Ectodermal cell (in vitro differentiated cells): ENCODE measurements at regions not wholly inside any gene's neighbourhood (a gene's known extent, or its start where the extent isn't known, plus 50 kb on each side); places are given as distances from the start of the nearest gene placed in this dataset.

ENCODE experiments used
- H3K27ac ChIP-seq: 2 replicates; pipeline ENCODE4 v1.7.0; 2013; ENCODE audit warnings: mild to moderate bottlenecking, low read depth, low read length; ENCODE audit not compliant: insufficient read depth, poor library complexity, severe bottlenecking
- H3K27me3 ChIP-seq: 2 replicates; pipeline ENCODE4 v1.7.0; 2013; ENCODE audit warnings: mild to moderate bottlenecking, low read length; ENCODE audit not compliant: insufficient read depth, control insufficient read depth, poor library complexity, severe bottlenecking
- H3K36me3 ChIP-seq: one replicate; pipeline ENCODE4 v1.7.0; 2013; ENCODE audit warnings: low read length; ENCODE audit not compliant: control insufficient read depth, insufficient read depth
- H3K4me1 ChIP-seq: one replicate; pipeline ENCODE4 v1.7.0; 2013; ENCODE audit warnings: low read length; ENCODE audit not compliant: control insufficient read depth, insufficient read depth
- H3K4me3 ChIP-seq: 2 replicates; pipeline ENCODE4 v1.7.0; 2013; ENCODE audit warnings: low read depth, low read length, control low read depth; ENCODE audit not compliant: insufficient read depth
- H3K9me3 ChIP-seq: 2 replicates; pipeline ENCODE4 v1.7.0; 2013; ENCODE audit warnings: mild to moderate bottlenecking, low read length, moderate library complexity; ENCODE audit not compliant: control insufficient read depth
- WGBS, 2 experiments: methylation state at CpG; one replicate each; pipeline ENCODE4 v1.1.7; 2013; ENCODE audit warnings: missing lambda C conversion rate in 2 of 2; 5-methylcytosine and 5-hydroxymethylcytosine counted together

DNA sequence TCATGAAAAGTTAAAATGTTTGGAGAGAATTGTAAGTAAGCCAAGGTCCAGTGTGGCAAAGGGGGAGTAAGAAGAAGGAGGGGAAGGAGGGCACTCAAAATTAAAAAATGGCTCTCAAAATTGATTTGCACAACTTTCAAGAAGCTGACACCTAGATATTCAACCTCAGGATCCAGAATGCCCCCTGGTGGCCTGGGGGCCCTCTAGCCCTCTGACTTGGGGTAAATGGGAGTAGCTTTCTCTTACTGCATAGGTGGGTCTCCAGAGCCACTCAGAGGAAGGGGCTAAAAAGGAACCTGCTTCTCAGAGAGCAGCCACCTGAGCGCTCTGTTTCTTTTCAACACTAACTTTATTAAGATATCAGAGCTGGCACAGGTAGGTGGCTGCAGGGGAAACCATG, 968.5 kb downstream of the BCL11A start:
- Histone ChIP-seq H3K9me3 (no peaks in the 10 kb centered on the region), H3K27me3 (no peaks in the 10 kb centered on the region), H3K4me3 (no peak overlapping the region), H3K4me1 (no peaks in the 10 kb centered on the region), H3K27ac (no peak overlapping the region), H3K36me3 (no peaks in the 10 kb centered on the region)
- WGBS, 2 experiments, result 40 to 83% methylated on average over 1 of the region's 1 CpG

DNA sequence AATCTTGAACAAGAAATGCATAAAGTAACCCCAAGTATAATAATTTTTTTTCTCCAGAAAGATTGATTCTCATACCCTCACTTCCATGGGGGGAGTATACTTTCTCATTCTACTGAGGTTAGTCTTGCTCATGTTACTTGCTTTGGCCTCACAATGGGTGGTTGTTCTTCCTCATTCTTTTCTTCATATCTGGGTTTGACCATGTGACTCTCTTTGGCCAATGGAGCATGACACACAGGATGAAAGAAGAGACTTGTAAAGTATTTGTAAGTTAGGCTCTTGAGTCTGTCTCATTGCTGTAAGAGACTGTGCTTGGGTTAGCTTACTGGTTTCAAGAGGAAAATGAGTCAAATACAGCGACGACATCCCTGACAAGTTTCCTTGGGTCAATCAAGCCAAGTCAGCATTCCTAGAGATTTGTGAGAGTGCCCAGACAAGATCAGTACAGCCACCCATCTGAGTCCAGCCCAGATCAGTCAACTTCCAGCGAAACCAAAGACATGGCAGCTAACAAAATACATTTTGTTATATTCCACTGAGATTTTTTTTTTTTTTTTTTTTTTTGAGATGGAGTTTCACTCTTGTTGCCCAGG, 970.2 kb downstream of the BCL11A start:
- Histone ChIP-seq H3K4me1 (no peaks in the 10 kb centered on the region), H3K4me3 (no peak overlapping the region), H3K9me3 (no peaks in the 10 kb centered on the region), H3K27me3 (no peaks in the 10 kb centered on the region), H3K27ac (no peak overlapping the region), H3K36me3 (no peaks in the 10 kb centered on the region)
- WGBS, 2 experiments, result 93 to 95% methylated on average over 2 to 3 of the region's 3 CpGs

DNA sequence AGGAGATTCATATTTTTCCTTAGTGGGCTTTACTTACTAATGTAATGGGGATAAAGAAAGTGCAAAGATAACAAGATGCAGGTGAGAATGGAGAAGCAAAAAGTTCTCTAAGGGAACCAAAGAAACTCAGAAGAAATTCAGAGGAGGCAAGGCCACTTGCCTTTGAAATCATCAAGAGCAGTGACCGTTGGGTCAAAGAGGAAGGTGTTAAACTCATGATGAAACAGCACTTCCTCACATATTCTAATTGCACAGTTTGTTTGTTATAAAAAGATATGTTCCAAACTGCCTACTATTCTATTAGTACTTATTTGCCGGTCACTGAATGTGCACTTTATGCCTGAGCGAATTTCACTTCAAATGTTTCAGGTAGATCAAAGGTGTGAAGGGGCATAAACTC, 975.1 kb downstream of the BCL11A start:
- WGBS, 2 experiments, result 88 to 98% methylated on average over 3 of the region's 3 CpGs
- no peaks in the 10 kb centered on the region for H3K4me1 ChIP-seq
- no peak overlapping the region for H3K4me3 ChIP-seq
- no peaks in the 10 kb centered on the region for H3K27me3 ChIP-seq
- no peaks in the 10 kb centered on the region for H3K36me3 ChIP-seq
- no peak overlapping the region for H3K27ac ChIP-seq
- H3K9me3 ChIP-seq, result no peaks in the 10 kb centered on the region

DNA sequence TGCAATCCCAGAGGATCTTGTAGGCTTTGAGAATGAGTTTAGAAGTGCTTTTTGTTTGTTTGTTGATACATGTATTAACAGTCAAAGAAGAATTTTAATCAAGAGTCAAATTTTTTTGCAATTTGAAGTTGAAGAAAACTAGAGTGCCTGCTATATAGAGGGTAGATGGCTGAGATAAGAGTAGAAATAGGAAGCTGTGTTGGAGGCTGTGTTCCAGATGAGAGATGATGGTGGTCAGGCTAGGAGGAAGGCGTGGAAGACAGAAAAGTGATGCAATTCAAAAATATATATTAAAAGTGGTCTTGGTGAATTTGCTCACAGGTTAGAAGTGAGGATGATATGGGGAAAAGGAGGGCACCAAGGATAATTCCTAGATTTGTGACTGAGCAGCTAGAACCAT, 978.3 kb downstream of the BCL11A start:
- H3K27me3 ChIP-seq, result no peaks in the 10 kb centered on the region
- no peak overlapping the region for H3K4me3 ChIP-seq
- H3K36me3 ChIP-seq, result no peaks in the 10 kb centered on the region
- no peak overlapping the region for H3K27ac ChIP-seq
- H3K9me3 ChIP-seq, result no peaks in the 10 kb centered on the region
- WGBS, 2 experiments, result 90 to 97% methylated on average over 1 of the region's 1 CpG
- no peaks in the 10 kb centered on the region for H3K4me1 ChIP-seq

DNA sequence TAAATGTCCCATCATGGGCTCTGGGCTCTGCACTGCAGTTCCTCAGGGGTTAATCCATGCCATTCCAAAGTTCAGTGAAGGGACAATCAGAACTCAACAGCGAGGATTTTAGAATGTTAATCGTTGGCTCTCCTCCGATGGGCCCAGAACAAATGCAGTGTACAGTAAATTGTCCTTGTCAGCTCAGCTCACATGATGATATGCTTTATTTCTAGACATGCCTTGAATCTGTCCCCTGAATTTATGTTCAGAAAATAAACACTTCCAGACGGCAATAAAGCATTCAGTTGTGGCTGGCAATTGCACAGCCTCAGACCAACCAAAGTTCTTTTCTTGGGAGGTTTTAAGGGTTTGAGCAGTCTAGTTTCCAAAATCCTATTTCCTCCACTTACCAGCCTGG, 981.2 kb downstream of the BCL11A start:
- Histone ChIP-seq H3K4me1 (no peaks in the 10 kb centered on the region), H3K27me3 (no peaks in the 10 kb centered on the region), H3K36me3 (no peaks in the 10 kb centered on the region), H3K4me3 (no peak overlapping the region), H3K9me3 (no peaks in the 10 kb centered on the region), H3K27ac (no peak overlapping the region)
- 81 to 82% methylated on average over 4 of the region's 4 CpGs for WGBS, 2 experiments

DNA sequence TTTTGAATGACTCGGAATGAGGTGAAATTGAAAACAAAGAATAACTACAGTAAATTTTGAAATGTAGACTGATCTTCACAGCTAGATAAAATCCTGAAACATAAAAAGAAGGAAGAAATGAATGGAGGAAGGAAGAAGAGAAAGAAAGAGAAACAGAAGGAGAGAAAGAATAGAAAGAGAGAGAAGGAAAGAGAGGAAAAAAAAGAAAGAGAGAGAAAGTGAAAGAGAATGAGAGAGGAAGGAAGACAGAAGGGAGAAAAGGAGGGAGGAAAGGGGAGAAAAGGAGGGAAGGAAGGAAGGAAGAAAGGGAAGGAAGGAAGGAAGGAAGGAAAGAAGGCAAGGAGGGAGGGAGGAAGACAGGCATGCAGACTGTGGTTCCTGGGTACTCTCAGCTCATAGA, 982.6 kb downstream of the BCL11A start:
- H3K36me3 ChIP-seq, result no peaks in the 10 kb centered on the region
- H3K4me1 ChIP-seq, result no peaks in the 10 kb centered on the region
- no peak overlapping the region for H3K27ac ChIP-seq
- no peak overlapping the region for H3K4me3 ChIP-seq
- no peaks in the 10 kb centered on the region for H3K9me3 ChIP-seq
- no peaks in the 10 kb centered on the region for H3K27me3 ChIP-seq
- WGBS, 2 experiments, result 100% methylated on average over 1 of the region's 1 CpG

DNA sequence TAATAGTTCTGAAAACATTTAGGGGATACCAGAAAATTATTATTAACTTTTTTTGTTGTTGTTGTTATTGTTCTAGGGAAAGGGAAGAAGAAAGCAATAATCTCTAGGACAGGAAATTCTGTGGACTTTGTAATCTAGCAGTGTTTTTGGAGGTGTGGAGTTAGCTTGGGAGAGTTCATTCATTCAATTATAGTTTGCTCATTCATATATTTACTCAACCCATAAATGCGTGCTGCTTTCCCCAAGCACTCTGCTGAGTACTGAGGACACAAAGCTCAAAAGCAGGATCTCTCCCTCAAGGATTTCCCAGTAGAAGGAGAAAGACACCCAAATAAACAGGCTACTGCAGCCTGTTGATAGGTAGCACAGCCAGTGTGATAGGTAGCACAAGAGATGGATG, 984.3 kb downstream of the BCL11A start:
- no peaks in the 10 kb centered on the region for H3K36me3 ChIP-seq
- no peaks in the 10 kb centered on the region for H3K27me3 ChIP-seq
- H3K27ac ChIP-seq, result no peak overlapping the region
- WGBS, 2 experiments, result 94 to 100% methylated on average over 1 of the region's 1 CpG
- no peak overlapping the region for H3K4me3 ChIP-seq
- no peaks in the 10 kb centered on the region for H3K9me3 ChIP-seq
- no peaks in the 10 kb centered on the region for H3K4me1 ChIP-seq

DNA sequence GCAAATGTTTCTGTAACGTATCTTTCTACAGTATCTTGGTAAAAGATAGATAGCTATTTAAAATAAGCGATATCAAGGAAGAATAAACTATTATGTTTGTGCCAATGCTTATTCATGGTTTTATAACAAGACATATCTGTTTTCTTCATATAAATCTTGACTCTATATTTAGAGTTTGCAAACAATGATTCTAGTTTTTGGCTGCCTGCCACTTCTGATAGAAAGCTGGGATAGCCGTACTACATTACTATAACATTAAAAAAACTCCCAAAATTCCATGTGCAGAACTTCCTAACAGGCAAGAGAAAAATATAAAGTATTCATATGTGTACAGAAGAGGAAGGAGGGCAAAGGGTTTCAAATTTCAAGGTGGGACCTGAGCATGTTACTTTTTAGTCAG, 985.0 kb downstream of the BCL11A start:
- Histone ChIP-seq H3K4me3 (no peak overlapping the region), H3K27me3 (no peaks in the 10 kb centered on the region), H3K36me3 (no peaks in the 10 kb centered on the region), H3K4me1 (no peaks in the 10 kb centered on the region), H3K27ac (no peak overlapping the region), H3K9me3 (no peaks in the 10 kb centered on the region)
- 95 to 100% methylated on average over 1 to 2 of the region's 3 CpGs for WGBS, 2 experiments

DNA sequence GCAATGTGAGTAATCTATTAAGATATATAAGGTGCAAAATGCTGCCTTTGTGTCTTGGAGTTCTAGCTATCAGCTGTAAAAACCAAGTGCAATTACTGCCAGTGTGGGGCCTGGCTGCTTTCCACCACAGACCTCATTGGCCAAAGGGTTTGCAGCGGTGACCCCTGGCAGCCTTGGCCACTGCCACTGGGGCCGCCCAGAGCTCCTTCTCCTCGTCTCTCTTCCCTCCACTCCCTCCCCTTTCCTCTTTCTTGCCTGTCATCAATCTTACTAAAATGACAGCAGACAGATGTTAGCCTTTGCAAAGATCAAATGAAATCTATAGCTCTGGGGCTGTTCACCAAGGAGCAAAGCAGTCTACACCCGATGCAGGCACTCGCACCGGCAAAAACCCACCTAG, 986.3 kb downstream of the BCL11A start:
- Histone ChIP-seq H3K4me3 (no peak overlapping the region), H3K4me1 (no peaks in the 10 kb centered on the region), H3K27me3 (no peaks in the 10 kb centered on the region), H3K36me3 (no peaks in the 10 kb centered on the region), H3K27ac (no peak overlapping the region), H3K9me3 (no peaks in the 10 kb centered on the region)
- WGBS, 2 experiments, result 85 to 92% methylated on average over 6 of the region's 6 CpGs

DNA sequence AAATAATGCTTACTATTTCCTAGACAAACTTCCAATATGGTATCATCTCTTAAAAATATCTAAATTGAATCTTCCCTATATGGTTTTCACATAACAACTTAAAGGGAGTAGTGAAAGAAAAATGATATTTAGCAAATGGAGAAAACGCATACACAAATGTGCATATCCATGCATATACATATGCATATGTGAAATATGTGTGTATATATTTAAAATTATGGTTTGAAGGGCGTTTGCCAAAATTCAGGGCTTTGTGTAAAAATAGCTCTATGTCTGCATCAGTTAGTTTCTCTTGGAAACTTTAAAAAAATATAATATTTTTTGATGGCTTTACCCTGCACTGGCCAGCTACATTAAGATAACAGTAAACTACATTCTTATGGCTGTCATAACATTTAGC, 986.7 kb downstream of the BCL11A start:
- Histone ChIP-seq H3K27ac (no peak overlapping the region), H3K36me3 (no peaks in the 10 kb centered on the region), H3K4me3 (no peak overlapping the region), H3K9me3 (no peaks in the 10 kb centered on the region), H3K27me3 (no peaks in the 10 kb centered on the region), H3K4me1 (no peaks in the 10 kb centered on the region)
- WGBS, 2 experiments, result 60 to 76% methylated on average over 1 to 2 of the region's 2 CpGs

DNA sequence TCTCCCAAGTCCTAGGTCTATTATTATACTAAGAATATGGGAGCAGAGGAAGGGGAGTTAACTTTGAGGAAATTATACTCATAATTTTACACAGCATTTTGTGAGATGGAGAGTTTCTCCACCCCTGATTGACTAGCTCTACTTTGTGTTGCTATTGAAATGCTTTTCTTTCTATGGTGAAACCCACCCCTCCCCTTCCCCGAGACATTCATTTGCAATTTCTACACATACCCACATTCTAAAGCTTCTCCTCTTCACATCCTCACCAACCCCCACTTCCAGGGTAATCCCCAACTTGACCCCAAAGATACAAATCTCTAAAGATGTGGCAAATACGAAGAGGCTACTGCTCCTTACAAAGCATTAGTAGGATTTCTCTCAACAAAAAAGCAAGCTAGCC, 992.2 kb downstream of the BCL11A start:
- Histone ChIP-seq H3K36me3 (no peaks in the 10 kb centered on the region), H3K27me3 (no peaks in the 10 kb centered on the region), H3K4me1 (no peaks in the 10 kb centered on the region), H3K4me3 (no peak overlapping the region), H3K9me3 (no peaks in the 10 kb centered on the region), H3K27ac (no peak overlapping the region)
- 49 to 53% methylated on average over 2 of the region's 2 CpGs for WGBS, 2 experiments
